Liver (tissue), 3 donors: ENCODE measurements at regions not wholly inside any gene's neighbourhood (a gene's known extent, or its start where the extent isn't known, plus 50 kb on each side); places are given as distances from the start of the nearest gene placed in this dataset.

Experiments
- ATF3 ChIP-seq: IDR thresholded peaks from 2 replicates; pipeline ENCODE4 v1.6.1; 2016; ENCODE audit warnings: antibody characterized with exemption
- CTCF ChIP-seq: fragments of 150-350 bp; IDR thresholded peaks from 2 replicates; pipeline ENCODE4 v1.5.1; 2017; ENCODE audit warnings: improper control_type of control experiment, low read depth, low read length; ENCODE audit not compliant: missing input control
- EGR1 ChIP-seq, 2 donors: IDR thresholded peaks; 2 replicates each; pipeline ENCODE4 v1.6.1; 2016 to 2018; ENCODE audit warnings: antibody characterized with exemption in 2 of 2, low read depth in 2 of 2
- GABPA ChIP-seq, 2 donors: IDR thresholded peaks in 1 of 2; conservative IDR thresholded peaks in 1 of 2; 2 replicates each; pipeline ENCODE4 v1.6.1; 2016; ENCODE audit warnings: antibody characterized with exemption in 2 of 2, mild to moderate bottlenecking in 1 of 2, moderate library complexity in 1 of 2
- TAF1 ChIP-seq: conservative IDR thresholded peaks from 2 replicates; pipeline ENCODE4 v1.6.1; 2016; ENCODE audit warnings: antibody characterized with exemption, mild to moderate bottlenecking
- YY1 ChIP-seq: IDR thresholded peaks from 2 replicates; pipeline ENCODE4 v1.6.1; 2016; ENCODE audit warnings: antibody characterized with exemption, mild to moderate bottlenecking
- ZBTB33 ChIP-seq: IDR thresholded peaks from 2 replicates; pipeline ENCODE4 v1.6.1; 2016; ENCODE audit warnings: antibody characterized with exemption
- donor health status: healthy.
- donor health status: healthy.

DNA sequence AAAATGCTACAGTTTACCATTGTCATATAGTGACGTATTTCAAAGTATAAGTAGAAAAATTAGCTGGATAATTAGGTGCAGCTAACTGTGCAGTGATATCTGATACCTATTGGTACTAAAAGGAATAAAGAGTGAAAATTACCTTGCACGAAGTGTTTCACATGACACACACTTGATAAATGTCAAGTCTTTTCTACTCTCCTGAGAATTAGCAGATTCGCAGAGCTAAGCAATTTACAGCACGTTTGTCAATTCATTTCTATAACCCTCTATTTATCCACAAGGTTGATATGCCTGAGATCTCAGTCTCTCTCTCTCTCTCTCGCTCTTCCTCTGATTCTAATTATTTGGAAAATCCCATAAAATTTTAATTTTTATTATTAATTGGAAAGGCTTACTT, 1109.0 kb downstream of the EFNB2 start:
- TF ChIP-seq CTCF (no peak), EGR1 (IDR thresholded peaks at IDR 0.05; ENCODE audit: low read depth in 2 of 2) (no peak), TAF1 (no peak), ATF3 (no peak), YY1 (no peak), ZBTB33 (no peak), GABPA (IDR thresholded peaks at IDR 0.05 in 1 of 2, conservative IDR thresholded peaks at IDR 0.05 in 1 of 2) (no peak)
